Pulmonary artery endothelial cell (primary cell): ENCODE measurements at regions not wholly inside any gene's neighbourhood (a gene's known extent, or its start where the extent isn't known, plus 50 kb on each side); places are given as distances from the start of the nearest gene placed in this dataset.
"Not testable (repeated sequence)": the region's sequence is repeated elsewhere in the genome, so short reads cannot be mapped to it uniquely, and the experiment has no call there.

Experiments used
- DNase-seq: peaks from one replicate; pipeline ENCODE4 v3.0.0-alpha.2; 2011; ENCODE audit warnings: low read depth, low spot score

DNA sequence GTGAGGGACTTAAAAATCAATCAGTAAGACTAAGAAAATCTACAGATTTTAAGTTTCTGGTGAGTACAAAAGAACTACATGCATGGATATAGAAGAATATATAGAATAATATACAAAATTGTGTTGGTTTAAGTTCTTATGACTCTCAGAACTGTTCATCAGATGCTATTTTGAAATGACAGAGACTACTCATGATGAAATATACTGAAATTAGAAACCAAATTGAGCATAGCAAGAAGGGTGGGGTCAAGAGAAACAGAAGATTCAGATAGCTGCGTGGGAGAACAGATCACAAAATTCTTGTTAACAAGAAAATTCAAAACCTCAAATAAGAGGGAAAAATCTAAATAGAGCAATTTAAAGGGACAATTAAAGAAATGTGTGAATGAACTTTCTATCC, 2125.3 kb upstream of the RAG2 start:
- DNase-seq, result no peak

DNA sequence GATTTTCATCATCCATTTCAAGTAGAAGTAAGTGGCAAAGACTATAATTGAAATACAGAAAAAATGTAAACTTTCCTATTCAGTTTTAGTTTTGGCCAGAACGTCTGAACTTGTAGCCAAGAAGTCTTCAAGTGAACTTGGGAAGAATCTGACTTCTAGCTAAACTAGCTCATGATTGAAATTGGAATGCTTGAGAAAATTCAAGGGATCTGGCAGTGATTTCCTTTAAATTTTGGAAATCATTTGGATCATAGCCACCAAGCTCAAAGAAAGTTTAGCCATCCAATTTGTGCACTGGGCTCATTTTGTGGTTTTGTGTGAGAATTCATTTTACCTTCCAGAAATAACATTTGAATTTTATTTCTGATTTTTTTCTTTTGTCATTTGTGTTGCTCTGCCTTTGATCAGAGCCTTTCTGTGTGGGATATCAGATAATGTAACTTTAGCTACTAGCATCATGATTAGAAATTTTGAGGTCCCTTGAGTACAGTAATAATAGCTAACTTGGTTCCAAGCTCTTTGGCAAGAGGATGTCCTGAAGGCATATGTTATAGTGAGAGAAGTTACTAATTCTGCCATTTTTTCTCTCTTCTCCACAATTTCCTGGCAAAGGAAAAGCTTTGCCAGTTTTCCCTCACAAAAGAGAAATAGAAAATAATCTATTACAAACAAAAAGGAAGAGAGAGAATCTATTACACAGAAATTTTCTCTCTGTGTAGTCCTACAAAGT, 2123.7 kb upstream of the RAG2 start:
- DNase-seq, result no peak

DNA sequence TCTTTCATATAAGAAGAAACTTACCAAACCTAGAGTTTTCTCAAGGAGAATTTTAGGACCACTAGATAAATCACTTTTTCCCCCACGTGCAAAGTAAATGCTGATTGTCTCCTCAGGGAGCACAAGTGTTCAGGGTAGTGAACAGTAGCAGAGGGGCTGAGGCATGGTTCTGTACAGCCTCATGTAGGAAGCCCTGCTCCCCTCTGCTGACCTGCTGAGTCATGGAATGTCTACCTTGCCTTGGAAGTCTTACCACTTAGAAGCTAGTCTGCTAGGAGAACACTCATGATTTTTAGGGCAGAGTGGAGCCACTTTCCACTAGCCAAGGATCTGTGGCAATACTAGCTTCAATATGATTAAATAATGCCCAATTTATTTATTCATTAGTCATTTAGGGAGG, 2120.6 kb upstream of the RAG2 start:
- no peak for DNase-seq

DNA sequence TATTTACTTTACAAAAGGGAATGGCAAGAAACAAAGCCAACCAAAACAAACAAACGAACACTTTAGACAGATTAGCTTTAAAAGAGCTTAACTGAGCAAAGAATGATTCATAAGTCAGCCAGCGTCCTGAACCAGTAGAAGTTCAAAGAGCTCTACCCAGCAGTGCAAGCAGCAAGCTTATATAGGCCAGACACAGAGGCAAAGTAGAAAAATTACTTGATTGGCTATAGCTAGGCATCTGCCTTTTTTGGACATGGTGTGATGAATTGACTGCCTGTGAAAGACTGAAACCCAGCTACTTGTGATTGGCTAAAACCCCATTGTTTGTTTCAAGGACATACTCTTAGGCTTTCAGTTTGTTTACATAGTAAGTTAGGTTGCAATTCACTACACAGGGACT, 2120.0 kb upstream of the RAG2 start:
- DNase-seq, result no peak

DNA sequence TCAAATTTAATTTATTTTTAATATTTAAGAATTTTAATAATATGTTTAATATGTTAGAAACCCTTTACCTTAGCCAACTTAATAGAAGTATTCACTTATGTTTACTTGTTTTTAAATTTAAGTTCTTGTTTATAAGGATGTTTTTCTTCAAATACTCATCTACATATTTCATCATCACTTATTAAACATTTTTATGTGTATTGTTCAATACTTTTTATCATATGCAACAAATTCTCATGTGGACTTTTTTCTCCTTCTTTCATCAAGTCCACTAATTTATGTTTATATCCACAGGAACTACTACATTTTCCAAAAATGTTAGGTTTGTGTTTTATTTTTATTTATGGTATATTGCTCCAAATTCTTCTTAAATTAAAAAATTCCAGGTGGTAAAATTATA, 2113.1 kb upstream of the RAG2 start:
- DNase-seq, result no peak

DNA sequence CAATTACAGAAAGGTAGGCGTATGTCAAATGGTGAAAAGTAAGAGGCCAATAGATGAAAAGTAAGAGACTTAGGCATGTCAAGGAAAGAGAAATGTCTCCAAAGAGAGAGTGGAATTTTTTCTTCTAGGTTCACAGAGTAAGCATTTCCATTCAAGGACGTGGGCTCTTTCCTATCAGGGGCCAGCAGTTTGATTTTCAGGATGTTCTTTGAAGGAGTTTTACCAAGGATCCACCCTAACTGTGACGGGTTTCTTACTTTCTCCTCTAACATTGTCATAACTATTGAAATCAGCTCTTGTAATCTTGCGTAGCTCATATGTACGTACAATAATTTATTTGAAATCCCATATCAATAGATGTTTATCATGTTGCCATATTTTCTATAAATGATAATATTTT, 2112.2 kb upstream of the RAG2 start:
- DNase-seq, result no peak

DNA sequence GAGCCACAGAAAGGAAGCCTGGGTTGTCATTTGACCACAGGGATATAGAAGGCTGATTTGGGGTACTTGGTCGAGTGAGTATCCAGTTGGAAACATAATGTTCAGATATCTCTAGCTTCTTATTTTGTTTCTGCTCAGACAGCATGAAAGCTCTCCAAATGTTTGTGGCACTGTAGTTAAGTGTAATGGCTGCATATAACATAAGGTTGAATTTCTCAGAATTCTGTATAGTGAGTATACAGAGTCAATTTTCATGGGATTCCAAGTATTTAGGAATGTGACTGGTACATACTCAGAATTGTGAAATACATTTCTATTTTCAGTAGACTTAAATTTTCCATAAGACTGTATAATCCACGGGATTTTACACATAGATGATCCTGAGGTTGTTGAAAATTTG, 2102.1 kb upstream of the RAG2 start:
- no peak for DNase-seq

DNA sequence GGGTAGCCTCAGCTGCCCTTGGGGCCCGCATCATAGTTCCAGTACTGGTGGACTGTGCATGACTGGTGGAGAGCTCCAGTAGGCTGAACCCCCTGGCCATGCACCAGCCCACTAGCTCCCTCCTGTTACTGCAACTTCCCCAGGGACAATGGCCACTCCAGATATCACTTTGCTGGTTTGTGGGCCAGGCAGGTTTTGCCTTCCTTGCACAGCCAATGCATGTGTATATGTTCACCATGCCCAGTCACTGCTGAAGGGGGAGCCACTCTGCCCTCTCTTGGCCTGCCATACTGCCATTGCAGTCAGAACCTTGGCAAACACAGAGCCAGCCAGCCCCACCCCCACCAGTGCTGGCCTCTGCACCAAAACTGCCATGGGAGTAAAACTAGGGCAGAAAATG, 2095.3 kb upstream of the RAG2 start:
- no peak for DNase-seq

DNA sequence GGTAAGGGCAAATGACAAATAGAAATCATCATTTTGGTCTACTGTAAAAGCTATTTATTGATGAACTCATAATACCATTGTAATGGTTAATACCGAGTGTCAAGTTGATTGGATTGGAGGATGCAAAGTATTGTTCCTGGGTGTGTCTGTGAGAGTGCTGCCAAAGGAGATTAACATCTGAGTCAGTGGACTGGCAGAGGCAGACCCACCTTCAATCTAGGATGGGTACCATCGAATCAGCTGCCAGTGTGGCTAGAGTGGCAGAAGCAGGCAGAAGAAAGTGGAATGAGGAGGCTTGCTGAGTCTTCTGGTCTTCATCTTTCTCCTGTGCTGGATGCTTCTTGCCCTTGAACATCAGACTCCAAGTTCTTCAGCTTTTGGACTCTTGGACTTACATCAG, 2092.2 kb upstream of the RAG2 start:
- DNase-seq, result not testable (repeated sequence)

DNA sequence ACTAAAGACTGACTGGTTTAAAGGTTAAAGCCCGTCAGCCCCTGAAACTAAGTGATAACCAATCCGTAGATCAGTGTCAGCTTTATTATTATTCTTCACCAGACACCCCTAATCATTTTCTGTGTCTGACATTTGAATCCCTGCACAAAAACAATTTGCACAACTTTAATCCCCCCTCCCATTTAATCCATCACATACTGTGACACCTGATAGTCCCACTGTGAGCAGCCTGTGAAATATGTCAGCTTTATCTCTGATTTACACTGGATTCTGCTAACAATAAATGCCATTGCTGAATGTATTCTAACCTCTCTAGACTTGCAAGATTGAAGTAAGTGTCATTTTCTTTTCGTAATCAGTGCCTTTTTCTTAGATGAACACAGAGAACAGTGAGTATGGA, 2089.0 kb upstream of the RAG2 start:
- DNase-seq, result no peak

DNA sequence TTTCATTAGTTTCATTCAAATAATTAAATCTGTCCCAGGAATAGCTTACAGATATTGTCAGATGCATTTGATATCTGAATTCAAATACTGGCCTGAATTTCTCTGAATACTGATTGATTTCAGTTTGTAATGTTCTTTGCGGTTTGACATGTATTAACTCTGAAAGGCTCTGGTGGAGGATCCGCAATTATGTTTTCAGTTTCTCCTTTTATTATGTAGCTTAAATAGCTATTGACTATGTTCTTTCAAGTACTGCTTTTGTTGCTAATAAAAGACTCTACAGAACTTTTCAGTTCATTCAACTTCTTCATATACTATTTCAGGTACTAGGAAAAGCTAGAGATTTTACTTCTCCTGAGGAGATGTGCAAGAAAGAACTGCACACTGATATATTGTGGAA, 2085.4 kb upstream of the RAG2 start:
- no peak for DNase-seq

DNA sequence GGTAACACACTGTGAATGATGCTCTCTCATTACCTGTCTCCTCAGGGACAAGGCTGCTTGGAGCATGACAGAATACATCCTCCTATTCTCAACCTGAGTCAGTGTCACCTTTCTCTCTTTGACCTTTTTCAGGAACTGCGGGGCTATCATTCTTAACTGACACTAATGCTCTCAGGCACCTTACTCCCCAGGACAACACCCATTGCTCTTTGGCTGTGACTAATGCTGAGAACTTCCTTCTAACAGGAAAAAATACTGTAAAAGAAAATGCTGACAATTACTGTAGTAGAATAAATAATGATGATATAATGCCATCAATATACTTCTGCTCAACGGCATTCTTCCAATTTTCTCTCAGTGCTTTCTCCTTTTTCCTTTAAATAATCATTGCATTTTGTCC, 2082.7 kb upstream of the RAG2 start:
- no peak for DNase-seq

DNA sequence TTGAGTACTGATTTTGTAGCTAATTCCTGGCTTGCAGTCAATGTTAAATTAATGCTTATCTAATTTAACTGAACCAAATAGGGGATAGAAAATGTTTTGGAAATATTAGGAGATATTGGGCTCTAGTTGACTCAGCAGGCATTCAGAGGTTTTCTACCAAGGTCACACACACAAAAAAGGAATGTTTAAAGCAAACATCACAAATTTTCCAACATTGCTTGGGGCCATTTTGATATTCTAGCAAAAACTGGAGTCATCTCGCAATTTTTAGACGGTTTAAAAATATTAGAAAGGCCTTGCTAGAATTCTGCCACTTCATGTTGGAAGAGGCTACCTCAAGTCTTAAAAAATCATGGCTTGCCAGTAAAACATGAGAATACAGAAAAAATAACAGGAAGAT, 2082.1 kb upstream of the RAG2 start:
- DNase-seq, result no peak

DNA sequence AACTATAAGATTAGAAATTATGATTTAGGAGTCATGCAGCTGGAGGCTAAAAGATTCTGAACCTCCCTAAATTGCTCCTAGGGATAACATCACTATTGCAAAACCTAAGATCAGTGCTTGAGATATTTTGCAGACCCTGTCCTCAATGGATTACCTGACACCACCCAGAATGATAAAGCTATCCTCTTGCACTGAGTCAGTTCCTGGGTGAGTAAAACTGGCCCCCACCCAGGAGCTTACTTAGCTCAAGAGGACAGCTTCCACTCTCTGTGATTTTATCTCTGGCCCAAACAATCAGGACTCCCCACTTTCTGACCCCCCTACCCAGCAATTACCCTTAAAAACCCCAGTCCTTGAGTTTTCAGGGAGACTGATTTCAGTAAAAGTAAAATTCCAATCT, 2074.4 kb upstream of the RAG2 start:
- no peak for DNase-seq

DNA sequence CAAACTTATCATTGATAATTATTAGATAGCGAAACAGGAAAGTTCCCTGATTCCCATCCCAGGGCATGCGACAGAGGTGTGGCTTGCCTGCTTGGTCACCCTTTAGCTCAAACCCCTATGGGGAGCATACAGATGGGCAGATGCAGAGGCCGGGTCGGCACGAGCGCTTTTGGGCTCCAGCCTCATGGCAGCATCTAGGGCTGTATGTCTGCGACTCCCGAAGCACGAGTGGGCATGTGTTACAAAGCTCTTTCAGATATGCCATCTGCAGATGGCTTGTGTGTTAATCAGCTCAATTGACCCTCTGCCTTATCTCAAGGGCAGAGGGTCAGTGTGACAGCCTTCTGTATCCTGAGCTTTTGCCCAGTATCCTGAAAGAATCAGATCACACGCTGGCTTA, 2069.3 kb upstream of the RAG2 start:
- DNase-seq, result no peak

DNA sequence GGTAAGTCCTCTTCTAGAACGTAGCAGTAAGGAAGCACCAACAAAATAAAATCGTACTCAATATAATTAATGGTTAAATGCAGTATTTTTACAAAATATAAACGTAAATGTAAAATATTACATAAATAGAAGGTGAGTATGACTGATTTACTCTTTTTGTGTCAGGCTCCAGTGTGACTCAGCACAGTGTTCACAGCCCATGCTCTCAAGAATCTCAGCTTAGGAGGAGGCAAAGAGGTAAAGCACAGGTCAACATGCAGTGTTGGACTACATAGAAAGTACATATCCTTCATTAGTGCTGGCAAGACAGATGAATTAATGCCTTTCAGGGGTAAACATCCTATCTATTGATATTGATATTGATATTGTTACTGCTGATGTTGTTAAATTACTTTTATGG, 2050.6 kb upstream of the RAG2 start:
- no peak for DNase-seq

DNA sequence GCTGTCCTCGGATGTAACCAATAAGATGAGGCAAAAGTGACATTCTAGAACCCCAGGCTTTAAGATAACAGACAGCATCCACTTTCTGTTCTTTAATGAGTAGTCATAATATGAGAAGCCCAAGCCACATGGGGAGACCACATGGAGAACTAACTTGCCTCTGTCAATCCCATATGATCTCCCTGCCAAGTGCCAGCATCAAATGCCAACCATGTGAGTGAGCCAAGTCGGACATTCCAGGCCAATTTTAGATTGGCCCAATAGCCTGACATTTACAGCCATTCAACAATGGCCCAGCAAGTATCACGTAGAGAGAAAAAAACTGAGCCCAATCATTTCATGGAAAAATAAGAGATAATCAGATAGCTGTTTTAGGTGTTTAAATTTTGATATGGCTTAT, 2048.3 kb upstream of the RAG2 start:
- DNase-seq, result no peak

DNA sequence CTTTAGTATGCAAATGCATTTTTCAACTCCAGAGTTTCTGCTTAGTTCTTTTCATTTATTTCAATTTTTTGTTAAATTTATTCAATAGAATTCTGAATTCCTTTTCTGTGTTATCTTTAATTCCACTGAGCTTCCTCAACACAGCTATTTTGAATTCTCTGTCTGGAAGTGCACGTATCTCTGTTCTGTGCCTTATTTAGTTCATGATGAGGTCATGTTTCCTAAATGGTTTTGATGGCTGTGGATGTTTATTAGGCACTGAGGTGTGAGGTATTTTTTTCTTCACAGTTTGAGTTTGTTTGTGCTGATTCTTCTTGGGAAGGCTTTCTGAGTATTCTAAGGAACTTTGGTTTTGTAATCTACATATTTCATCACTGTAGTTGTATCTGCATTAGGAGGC, 2042.8 kb upstream of the RAG2 start:
- DNase-seq, result no peak

DNA sequence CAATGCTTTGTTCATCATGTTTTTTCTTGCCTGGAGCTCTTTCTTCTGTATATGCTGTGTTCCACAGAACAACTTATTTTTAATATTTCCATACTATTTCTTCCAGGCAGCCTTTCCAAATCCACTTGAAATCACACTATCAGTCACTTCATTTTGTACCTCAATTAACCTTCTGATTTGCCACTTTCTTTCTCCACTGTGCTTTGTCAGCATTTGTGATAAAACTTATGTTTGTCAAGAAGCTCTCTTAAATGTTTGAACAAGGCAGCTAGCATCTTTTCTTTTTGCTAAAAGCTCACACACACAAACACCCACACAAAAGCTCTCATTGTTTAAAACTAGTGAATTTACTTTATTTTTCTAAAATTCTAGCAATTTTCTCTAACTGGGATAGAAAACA, 2014.7 kb upstream of the RAG2 start:
- no peak for DNase-seq

DNA sequence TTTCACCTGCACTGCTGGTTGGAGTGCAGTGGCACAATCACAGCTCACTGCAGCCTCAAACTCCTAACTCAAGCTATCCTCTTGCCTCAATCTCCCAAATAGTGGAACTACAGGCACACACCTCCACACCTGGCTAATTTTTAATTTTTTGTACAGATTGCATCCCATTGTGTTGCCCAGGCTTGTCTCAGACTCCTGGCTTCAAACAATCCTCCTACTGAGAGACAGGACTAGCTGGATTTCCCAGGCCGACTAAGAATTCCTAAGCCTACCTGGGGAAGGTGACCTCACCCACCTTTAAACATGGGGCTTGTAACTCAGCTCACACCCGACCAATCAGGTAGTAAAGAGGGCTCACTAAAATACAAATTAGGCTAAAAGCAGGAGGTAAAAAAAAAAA, 2003.3 kb upstream of the RAG2 start:
- DNase-seq, result not testable (repeated sequence)

DNA sequence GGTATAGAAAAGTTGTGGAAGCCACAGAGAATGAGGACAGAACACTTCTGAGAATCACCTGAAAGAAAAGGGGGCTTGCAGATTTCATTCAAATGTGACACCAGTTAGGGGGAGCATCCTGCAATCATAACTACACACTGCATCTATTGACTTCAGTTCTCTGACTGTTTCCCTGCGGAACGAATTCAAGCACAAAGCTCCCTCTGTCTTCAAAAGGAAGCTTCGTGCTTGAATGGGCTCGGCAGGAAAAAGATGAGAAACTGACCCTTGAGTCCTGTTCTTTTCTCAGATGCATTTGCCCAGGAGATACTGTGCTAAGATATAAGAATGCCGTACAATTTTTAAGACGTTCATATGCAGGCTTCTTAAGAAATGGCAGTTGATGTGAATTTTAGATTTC, 2000.4 kb upstream of the RAG2 start:
- no peak for DNase-seq

DNA sequence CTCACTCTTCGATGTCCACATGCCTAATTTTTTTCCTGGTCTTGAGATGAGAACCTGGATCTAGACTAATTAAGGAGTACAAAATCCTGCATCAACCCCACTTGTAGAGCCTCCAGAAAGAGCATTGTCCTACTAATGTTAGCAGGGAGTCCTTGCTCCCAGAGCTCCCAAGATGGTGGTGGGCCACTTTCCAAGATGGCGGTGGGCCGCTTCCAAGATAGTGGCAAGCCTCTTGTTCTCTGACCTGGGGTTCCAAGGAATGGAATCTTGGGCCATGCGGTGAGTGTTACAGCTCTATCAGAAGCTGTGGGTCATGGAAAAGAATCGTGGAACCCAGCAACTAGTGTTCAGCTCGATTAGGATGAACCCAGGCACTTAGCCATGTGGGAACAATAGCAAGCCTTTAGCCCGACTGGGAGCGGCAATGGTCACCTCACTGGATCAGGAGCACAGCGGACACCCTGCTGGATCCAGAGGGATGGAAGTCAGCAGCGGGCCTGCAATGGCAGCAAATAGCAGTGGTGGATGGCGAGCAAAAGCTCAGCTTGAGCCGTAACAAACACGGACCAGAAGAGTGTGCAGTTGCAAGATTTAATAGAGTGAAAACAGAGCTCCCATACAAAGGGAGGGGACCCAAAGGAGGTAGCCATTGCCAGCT, 1997.5 kb upstream of the RAG2 start:
- DNase-seq, result not testable (repeated sequence)

DNA sequence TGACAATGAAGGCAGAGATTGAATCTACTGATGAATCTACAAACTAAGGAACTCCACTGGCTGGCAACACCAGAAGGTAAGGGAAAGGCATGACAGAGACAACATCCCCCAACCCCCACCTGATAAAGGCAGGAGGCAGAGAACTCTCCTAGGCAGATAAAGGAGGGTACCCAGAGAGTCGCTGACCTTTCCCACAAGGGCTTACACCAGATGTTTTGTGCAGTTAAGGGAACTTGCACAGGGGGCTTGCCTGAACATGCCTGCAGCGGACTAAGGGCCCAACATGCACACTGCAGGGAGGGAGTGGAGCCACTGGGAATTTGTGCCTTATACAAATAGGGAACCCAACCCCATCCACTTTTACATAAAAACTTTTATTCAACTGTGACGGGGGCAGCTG, 1996.9 kb upstream of the RAG2 start:
- no peak for DNase-seq

DNA sequence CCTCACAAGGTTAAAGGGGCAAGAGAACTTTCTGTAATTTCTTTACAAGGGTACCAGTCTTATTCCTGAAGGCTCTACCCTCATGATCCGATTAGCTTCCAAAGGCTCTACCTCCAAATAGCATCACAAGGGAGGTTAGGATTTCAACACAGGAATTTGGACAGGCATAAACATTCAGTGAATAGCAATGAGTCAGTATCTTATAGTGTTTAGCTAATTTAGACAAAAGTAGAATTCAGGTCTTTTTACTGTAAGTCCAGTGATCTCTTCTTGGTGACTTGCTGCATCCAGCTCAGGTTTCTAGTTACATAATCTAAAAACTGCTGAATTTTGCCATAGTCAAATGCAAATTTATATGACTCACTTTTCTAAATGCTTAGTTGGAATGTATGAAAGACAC, 1995.6 kb upstream of the RAG2 start:
- DNase-seq, result no peak
